KMS-11 (cell line): ENCODE measurements at regions not wholly inside any gene's neighbourhood (a gene's known extent, or its start where the extent isn't known, plus 50 kb on each side); places are given as distances from the start of the nearest gene placed in this dataset.
"Not testable (repeated sequence)": the region's sequence is repeated elsewhere in the genome, so short reads cannot be mapped to it uniquely, and the experiment has no call there.

ENCODE experiments used
- H2AFZ ChIP-seq: fragments of 200-600 bp; sonication (generic); 2 replicates; pipeline ENCODE4 v1.6.1; 2016; ENCODE audit warnings: antibody characterized with exemption, mixed run types, low read depth
- H3K27ac ChIP-seq: fragments of 200-600 bp; sonication (generic); 2 replicates; pipeline ENCODE4 v1.6.1; 2016; ENCODE audit warnings: mild to moderate bottlenecking, mixed run types
- H3K27me3 ChIP-seq: fragments of 200-600 bp; sonication (generic); 2 replicates; pipeline ENCODE4 v1.6.1; 2017; ENCODE audit warnings: mild to moderate bottlenecking, low read depth, mixed run types, moderate library complexity; ENCODE audit not compliant: insufficient read depth
- H3K36me3 ChIP-seq: fragments of 200-600 bp; sonication (generic); 2 replicates; pipeline ENCODE4 v1.6.1; 2017; ENCODE audit warnings: mild to moderate bottlenecking, mixed run types; ENCODE audit not compliant: insufficient read depth
- H3K4me1 ChIP-seq: fragments of 200-600 bp; sonication (generic); 2 replicates; pipeline ENCODE4 v1.6.1; 2016; ENCODE audit warnings: mild to moderate bottlenecking, low read depth, mixed run types; ENCODE audit not compliant: poor library complexity, severe bottlenecking
- H3K4me2 ChIP-seq: fragments of 200-600 bp; sonication (generic); 2 replicates; pipeline ENCODE4 v1.7.0; 2016; ENCODE audit warnings: mild to moderate bottlenecking, mixed run types
- H3K4me3 ChIP-seq: fragments of 200-600 bp; sonication (generic); IDR thresholded peaks from 2 replicates; pipeline ENCODE4 v1.6.1; 2017; ENCODE audit warnings: low read depth, low read length, mixed read lengths; ENCODE audit not compliant: insufficient read depth
- H3K79me2 ChIP-seq: fragments of 200-600 bp; sonication (generic); 2 replicates; pipeline ENCODE4 v1.6.1; 2016; ENCODE audit warnings: low read depth, mixed run types; ENCODE audit not compliant: insufficient read depth
- H3K9ac ChIP-seq: fragments of 200-600 bp; sonication (generic); 2 replicates; pipeline ENCODE4 v1.6.1; 2016; ENCODE audit warnings: mild to moderate bottlenecking, mixed run types
- H4K20me1 ChIP-seq: fragments of 200-600 bp; sonication (generic); 2 replicates; pipeline ENCODE4 v1.6.1; 2016; ENCODE audit warnings: mild to moderate bottlenecking, mixed run types; ENCODE audit not compliant: insufficient read depth
- CTCF ChIP-seq: fragments of 200-600 bp; sonication (generic); conservative IDR thresholded peaks from 2 replicates; pipeline ENCODE4 v1.6.1; 2017; ENCODE audit warnings: low read depth, mild to moderate bottlenecking, antibody characterized with exemption, low read length, moderate library complexity, mixed read lengths

DNA sequence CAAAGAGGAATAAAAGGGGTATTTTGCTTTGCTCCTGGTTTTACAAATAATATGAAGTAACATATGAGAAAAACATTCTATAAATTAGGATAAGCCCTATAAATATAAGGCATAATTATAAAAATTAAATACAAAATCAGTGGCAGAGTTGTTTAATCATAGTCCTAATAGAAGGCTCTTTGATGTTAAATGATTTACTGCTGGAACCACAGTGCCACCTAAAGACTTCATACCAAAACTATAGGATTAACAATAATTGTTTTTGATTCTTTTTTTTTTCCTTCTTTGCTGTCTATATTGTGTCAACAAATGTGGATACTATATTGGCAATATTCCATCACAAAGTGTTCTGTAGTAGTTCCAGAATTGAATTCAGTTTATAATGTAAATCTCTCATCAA lies 837.7 kb upstream of the SLC39A10 start:
- no peaks in the 10 kb centered on the region for H3K4me1 ChIP-seq
- peak; percentile 31; the same call in 1 of the 2 replicates for TF ChIP-seq CTCF
- H3K79me2 ChIP-seq = no peaks in the 10 kb centered on the region

DNA sequence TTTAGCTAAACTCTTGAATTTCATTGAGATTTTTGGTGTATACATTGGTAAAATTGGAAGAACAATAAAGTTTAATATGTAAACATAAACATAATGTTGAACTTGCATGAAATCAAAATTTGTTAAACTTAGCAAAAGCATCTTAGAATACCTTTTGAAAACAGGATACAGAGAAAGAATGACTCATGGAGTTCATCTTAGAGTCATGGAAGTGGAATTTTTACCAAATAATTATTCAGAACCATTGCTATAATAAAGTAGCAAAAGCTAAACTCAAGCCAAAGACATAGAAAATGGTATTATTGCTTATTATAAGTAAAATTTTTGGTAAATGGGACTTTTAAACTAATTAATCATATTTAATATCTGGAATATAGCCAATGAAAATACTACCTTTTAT lies 841.6 kb upstream of the SLC39A10 start:
- Histone ChIP-seq H3K9ac (no peak overlapping the region), H3K27ac (no peak overlapping the region), H3K4me1 (no peaks in the 10 kb centered on the region), H3K4me3 (no peak overlapping the region), H3K27me3 (no peaks in the 10 kb centered on the region), H3K79me2 (no peaks in the 10 kb centered on the region), H2AFZ (no peak overlapping the region), H3K4me2 (no peak overlapping the region), H4K20me1 (no peaks in the 10 kb centered on the region), H3K36me3 (no peaks in the 10 kb centered on the region)
- no peak for TF ChIP-seq CTCF

More for the DNA sequence above, 837.7 kb upstream of the SLC39A10 start:
- no peaks in the 10 kb centered on the region for H4K20me1 ChIP-seq
- H3K27me3 ChIP-seq = no peaks in the 10 kb centered on the region
- H3K36me3 ChIP-seq = no peaks in the 10 kb centered on the region
- H3K4me2 ChIP-seq = no peak overlapping the region
- no peak overlapping the region for H3K4me3 ChIP-seq
- H3K27ac ChIP-seq = no peak overlapping the region
- no peak overlapping the region for H2AFZ ChIP-seq
- no peak overlapping the region for H3K9ac ChIP-seq

DNA sequence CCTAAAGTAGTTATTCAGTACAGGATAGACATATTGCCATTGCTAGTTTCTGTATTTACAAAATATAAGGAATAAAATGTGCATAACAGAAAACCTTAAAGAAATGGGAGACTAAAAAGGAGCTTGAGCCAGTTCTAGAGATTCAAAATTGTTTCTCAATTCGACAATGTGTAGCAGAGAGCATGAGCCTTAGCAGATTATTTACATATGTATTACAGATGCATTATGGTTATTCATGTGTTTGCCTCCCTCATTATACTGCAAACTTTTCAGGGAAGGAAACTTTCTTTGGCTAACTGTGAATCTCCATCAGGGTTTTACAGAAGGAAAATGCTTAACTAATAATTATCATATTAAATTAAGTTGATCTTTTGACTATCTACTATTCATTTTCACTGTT lies 854.4 kb upstream of the SLC39A10 start:
- Histone ChIP-seq H3K27ac (no peak overlapping the region), H3K79me2 (no peaks in the 10 kb centered on the region), H2AFZ (no peak overlapping the region), H3K4me2 (no peak overlapping the region), H3K4me1 (no peaks in the 10 kb centered on the region), H3K9ac (no peak overlapping the region), H3K36me3 (no peaks in the 10 kb centered on the region), H3K4me3 (no peak overlapping the region), H3K27me3 (no peaks in the 10 kb centered on the region), H4K20me1 (no peaks in the 10 kb centered on the region)
- no peak for TF ChIP-seq CTCF

DNA sequence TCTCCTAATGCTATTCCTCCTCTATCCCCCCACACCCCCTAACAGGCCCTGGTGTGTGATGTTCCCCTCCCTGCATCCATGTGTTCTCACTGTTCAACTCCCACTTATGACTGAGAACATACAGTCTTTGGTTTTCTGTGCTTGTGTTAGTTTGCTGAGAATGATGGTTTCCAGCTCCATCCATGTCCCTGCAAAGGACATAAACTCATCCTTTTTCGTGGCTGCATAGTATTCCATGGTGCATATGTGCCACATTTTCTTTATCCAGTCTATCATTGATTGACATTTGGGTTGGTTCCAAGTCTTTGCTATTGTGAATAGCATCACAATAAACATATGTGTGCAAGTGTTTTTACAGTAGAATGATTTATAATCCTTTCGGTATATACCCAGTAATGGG lies 870.0 kb upstream of the SLC39A10 start:
- H3K4me3 ChIP-seq, H3K27me3 ChIP-seq, H3K4me2 ChIP-seq, H4K20me1 ChIP-seq, H3K27ac ChIP-seq, H3K36me3 ChIP-seq, H2AFZ ChIP-seq, H3K9ac ChIP-seq, H3K4me1 ChIP-seq, H3K79me2 ChIP-seq: not testable (repeated sequence)

- not testable (repeated sequence) for H3K36me3 ChIP-seq, H3K4me2 ChIP-seq, H3K79me2 ChIP-seq, H4K20me1 ChIP-seq, H3K4me3 ChIP-seq, H3K27me3 ChIP-seq, H2AFZ ChIP-seq, H3K9ac ChIP-seq, H3K27ac ChIP-seq
- H3K4me1 ChIP-seq = peaks cover 24% of the 10 kb centered on the region
Measured at GRCh38 chr2:194771394-194771793, 885.6 kb upstream of the SLC39A10 start.

GRCh38 chr2:194769030-194769429 lies 888.0 kb upstream of the SLC39A10 start:
- Histone ChIP-seq H3K4me1 (peaks cover 24% of the 10 kb centered on the region), H3K36me3 (no peaks in the 10 kb centered on the region), H3K9ac (no peak overlapping the region), H3K27ac (no peak overlapping the region), H3K79me2 (no peaks in the 10 kb centered on the region), H3K4me2 (no peak overlapping the region), H4K20me1 (no peaks in the 10 kb centered on the region), H3K4me3 (no peak overlapping the region), H3K27me3 (no peaks in the 10 kb centered on the region), H2AFZ (no peak overlapping the region)
- no peak for TF ChIP-seq CTCF
